Fibroblast of lung (primary cell): ENCODE measurements at regions not wholly inside any gene's neighbourhood (a gene's known extent, or its start where the extent isn't known, plus 50 kb on each side); places are given as distances from the start of the nearest gene placed in this dataset.

ENCODE experiments used
- DNase-seq, 2 donors: peaks; one replicate each; pipeline versions ENCODE4 v3.0.0 to v3.0.0-alpha.2; 2010; ENCODE audit warnings: low read depth in 2 of 2
- H2AFZ ChIP-seq: 2 replicates; pipeline ENCODE4 v1.5.1; 2012; ENCODE audit warnings: low read length, control low read depth, inconsistent platforms
- H3K27ac ChIP-seq: 2 replicates; pipeline ENCODE4 v1.5.1; 2011; ENCODE audit warnings: low read length, control low read depth; ENCODE audit not compliant: insufficient read depth
- H3K27me3 ChIP-seq: 2 replicates; pipeline ENCODE4 v1.5.1; 2011; ENCODE audit warnings: mild to moderate bottlenecking, low read length; ENCODE audit not compliant: control insufficient read depth, insufficient read depth
- H3K36me3 ChIP-seq: 2 replicates; pipeline ENCODE4 v1.5.1; 2011; ENCODE audit warnings: low read length; ENCODE audit not compliant: control insufficient read depth, insufficient read depth
- H3K4me1 ChIP-seq: 2 replicates; pipeline ENCODE4 v1.5.1; 2011; ENCODE audit warnings: low read length; ENCODE audit not compliant: control insufficient read depth, insufficient read depth; ENCODE audit errors: extremely low read depth
- H3K4me2 ChIP-seq: 2 replicates; pipeline ENCODE4 v1.5.1; 2011; ENCODE audit warnings: low read length, control low read depth; ENCODE audit not compliant: insufficient read depth; ENCODE audit errors: extremely low read depth
- H3K4me3 ChIP-seq, 4 experiments: fragments of 200-600 bp in 1 of 4; sonication (generic) in 1 of 4; replicated peaks in 1 of 4; 2 replicates each; pipeline ENCODE4 v1.5.1; 2011 to 2016; ENCODE audit warnings: low read length in 4 of 4, low read depth in 3 of 4, mild to moderate bottlenecking in 3 of 4, control low read depth in 2 of 4, inconsistent platforms in 1 of 4, mixed read lengths in 1 of 4; ENCODE audit not compliant: insufficient read depth in 1 of 4; ENCODE audit errors: control extremely low read depth in 1 of 4
- H3K79me2 ChIP-seq: 2 replicates; pipeline ENCODE4 v1.5.1; 2012; ENCODE audit warnings: mild to moderate bottlenecking, low read length, inconsistent platforms; ENCODE audit not compliant: control insufficient read depth, insufficient read depth
- H3K9ac ChIP-seq: 2 replicates; pipeline ENCODE4 v1.5.1; 2011; ENCODE audit warnings: mild to moderate bottlenecking, low read length, control low read depth; ENCODE audit not compliant: insufficient read depth
- H3K9me3 ChIP-seq: 2 replicates; pipeline ENCODE4 v1.5.1; 2012; ENCODE audit warnings: low read depth, low read length; ENCODE audit not compliant: control insufficient read depth, insufficient read depth
- H4K20me1 ChIP-seq: 2 replicates; pipeline ENCODE4 v1.5.1; 2011; ENCODE audit warnings: low read length; ENCODE audit not compliant: control insufficient read depth, insufficient read depth; ENCODE audit errors: extremely low read depth
- CTCF ChIP-seq, 2 donors: IDR thresholded peaks in 1 of 2; conservative IDR thresholded peaks in 1 of 2; 1 replicate in 1 of 2; 2 replicates in 1 of 2; pipeline ENCODE4 v1.5.1; 2011 to 2012; ENCODE audit warnings: low read length in 2 of 2, control low read depth in 1 of 2, inconsistent platforms in 1 of 2, low read depth in 1 of 2, mild to moderate bottlenecking in 1 of 2
- EZH2 ChIP-seq: IDR thresholded peaks from 2 replicates; pipeline ENCODE4 v1.5.1; 2012; ENCODE audit warnings: low read length, control low read depth, mild to moderate bottlenecking; ENCODE audit errors: missing control alignments

- DNase-seq = no peak
- H2AFZ ChIP-seq = no peak overlapping the region
- TF ChIP-seq CTCF (conservative IDR thresholded peaks at IDR 0.05 in 1 of 2, IDR thresholded peaks at IDR 0.05 in 1 of 2; ENCODE audit: low read depth in 1 of 2, low read length in 2 of 2) (no peak), EZH2 (no peak)
- H3K27me3 ChIP-seq = no peaks in the 10 kb centered on the region
- H3K9ac ChIP-seq = no peak overlapping the region
- no peaks in the 10 kb centered on the region for H3K79me2 ChIP-seq
- H3K4me3 ChIP-seq = no peak overlapping the region
- no peaks in the 10 kb centered on the region for H3K36me3 ChIP-seq
- no peak overlapping the region for H3K27ac ChIP-seq
- H3K9me3 ChIP-seq = no peaks in the 10 kb centered on the region
- no peaks in the 10 kb centered on the region for H3K4me1 ChIP-seq
- H4K20me1 ChIP-seq = no peaks in the 10 kb centered on the region
- no peak overlapping the region for H3K4me2 ChIP-seq
These were observed 933.9 kb downstream of the DIAPH3 start for GRCh38 chr13:59229861-59230260.

- no peaks in the 10 kb centered on the region for H4K20me1 ChIP-seq
- no peaks in the 10 kb centered on the region for H3K4me1 ChIP-seq
- DNase-seq = no peak
- no peak overlapping the region for H2AFZ ChIP-seq
- H3K27me3 ChIP-seq = no peaks in the 10 kb centered on the region
- no peaks in the 10 kb centered on the region for H3K79me2 ChIP-seq
- no peak for TF ChIP-seq EZH2
- no peak overlapping the region for H3K4me2 ChIP-seq
- no peaks in the 10 kb centered on the region for H3K9me3 ChIP-seq
- no peak overlapping the region for H3K27ac ChIP-seq
- no peaks in the 10 kb centered on the region for H3K36me3 ChIP-seq
- H3K9ac ChIP-seq = no peak overlapping the region
- H3K4me3 ChIP-seq = no peak overlapping the region
These were observed 933.1 kb downstream of the DIAPH3 start for GRCh38 chr13:59230484-59231264.

GRCh38 chr13:59236309-59236919, 927.3 kb downstream of the DIAPH3 start:
- Histone ChIP-seq H3K4me1 (no peaks in the 10 kb centered on the region), H3K4me2 (no peak overlapping the region), H3K9ac (no peak overlapping the region), H3K27ac (no peak overlapping the region), H3K36me3 (no peaks in the 10 kb centered on the region), H3K79me2 (no peaks in the 10 kb centered on the region), H4K20me1 (no peaks in the 10 kb centered on the region), H2AFZ (no peak overlapping the region), H3K27me3 (no peaks in the 10 kb centered on the region), H3K9me3 (no peaks in the 10 kb centered on the region), H3K4me3 (no peak overlapping the region)
- no peak for DNase-seq
- no peak for TF ChIP-seq EZH2
- no peak for TF ChIP-seq CTCF (conservative IDR thresholded peaks at IDR 0.05 in 1 of 2, IDR thresholded peaks at IDR 0.05 in 1 of 2; ENCODE audit: low read depth in 1 of 2, low read length in 2 of 2)
